ENCODE measurements at regions not wholly inside any gene's neighbourhood (a gene's known extent, or its start where the extent isn't known, plus 50 kb on each side); places are given as distances from the start of the nearest gene placed in this dataset.

DNA sequence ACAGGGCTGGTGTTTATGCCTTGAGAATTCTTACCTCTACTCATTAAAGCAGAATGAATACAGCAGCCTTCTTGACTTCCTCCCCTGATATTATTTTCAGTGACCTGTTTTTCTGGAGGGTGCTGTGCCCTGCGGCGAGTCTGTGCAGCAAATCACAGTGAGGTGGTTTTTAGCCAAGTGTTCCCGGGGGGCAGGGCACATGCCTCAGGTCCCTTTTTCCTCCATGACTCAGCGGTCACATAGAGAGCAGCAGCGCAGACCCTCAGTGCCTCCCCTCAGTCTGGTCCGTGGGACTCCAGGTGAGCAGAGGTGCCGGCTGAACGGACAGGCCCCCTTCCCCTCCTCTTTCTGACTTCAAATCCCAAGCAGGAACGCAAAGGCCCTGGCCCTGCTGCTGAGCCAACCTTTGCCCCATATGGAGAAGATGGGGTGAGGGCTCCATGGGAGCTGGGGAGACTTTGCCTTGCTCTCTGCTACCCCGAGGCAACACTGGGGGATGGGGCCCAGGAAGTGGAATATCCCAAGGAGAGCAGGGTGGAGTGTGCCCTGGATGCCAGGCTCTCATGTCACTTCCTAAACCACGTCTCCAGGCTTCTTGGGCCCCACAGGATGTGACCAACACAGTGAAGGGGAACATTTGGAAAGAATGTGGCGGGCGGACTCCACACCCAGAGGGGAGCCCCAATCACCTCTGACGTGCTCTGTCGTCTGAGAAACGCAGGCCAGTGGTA lies 90.0 kb downstream of the DHRS2 start:
- DNase-seq = no peak
- H4K20me1 ChIP-seq (ENCODE audit: control insufficient read depth, insufficient read depth, insufficient read length) = no peaks in the 10 kb centered on the region
- no peak overlapping the region for H3K14ac ChIP-seq (ENCODE audit: insufficient read depth, low read length)
- no peak overlapping the region for H4K8ac ChIP-seq (replicated peaks; ENCODE audit: insufficient read length, low read depth, low read length)
- H2BK15ac ChIP-seq (ENCODE audit: low read depth, low read length) = no peak overlapping the region
- no peak overlapping the region for H3K4me3 Mint-ChIP-seq
- no peaks in the 10 kb centered on the region for H3K4me1 Mint-ChIP-seq
- no peak overlapping the region for H2BK20ac ChIP-seq (ENCODE audit: low read depth, low read length, poor library complexity, severe bottlenecking)
- H3K79me1 ChIP-seq (ENCODE audit: insufficient read depth, low read depth, low read length, poor library complexity, severe bottlenecking) = no peaks in the 10 kb centered on the region
- H3K56ac ChIP-seq (ENCODE audit: insufficient read length, low read depth, low read length) = no peak overlapping the region
- H3T11ph ChIP-seq (ENCODE audit: low read length) = no peak overlapping the region
- H3K27me3 Mint-ChIP-seq (ENCODE audit: low read depth) = peaks cover 1% of the 10 kb centered on the region; the same call in 1 of the 2 replicates
- H3K4me2 ChIP-seq (ENCODE audit: insufficient read depth, insufficient read length, low read length) = no peak overlapping the region
- H3K27me3 ChIP-seq (ENCODE audit: insufficient read depth, low read length) = no peaks in the 10 kb centered on the region
- H3K18ac ChIP-seq (ENCODE audit: insufficient read length, low read depth, low read length) = no peak overlapping the region
- TF ChIP-seq, protein P1, sequence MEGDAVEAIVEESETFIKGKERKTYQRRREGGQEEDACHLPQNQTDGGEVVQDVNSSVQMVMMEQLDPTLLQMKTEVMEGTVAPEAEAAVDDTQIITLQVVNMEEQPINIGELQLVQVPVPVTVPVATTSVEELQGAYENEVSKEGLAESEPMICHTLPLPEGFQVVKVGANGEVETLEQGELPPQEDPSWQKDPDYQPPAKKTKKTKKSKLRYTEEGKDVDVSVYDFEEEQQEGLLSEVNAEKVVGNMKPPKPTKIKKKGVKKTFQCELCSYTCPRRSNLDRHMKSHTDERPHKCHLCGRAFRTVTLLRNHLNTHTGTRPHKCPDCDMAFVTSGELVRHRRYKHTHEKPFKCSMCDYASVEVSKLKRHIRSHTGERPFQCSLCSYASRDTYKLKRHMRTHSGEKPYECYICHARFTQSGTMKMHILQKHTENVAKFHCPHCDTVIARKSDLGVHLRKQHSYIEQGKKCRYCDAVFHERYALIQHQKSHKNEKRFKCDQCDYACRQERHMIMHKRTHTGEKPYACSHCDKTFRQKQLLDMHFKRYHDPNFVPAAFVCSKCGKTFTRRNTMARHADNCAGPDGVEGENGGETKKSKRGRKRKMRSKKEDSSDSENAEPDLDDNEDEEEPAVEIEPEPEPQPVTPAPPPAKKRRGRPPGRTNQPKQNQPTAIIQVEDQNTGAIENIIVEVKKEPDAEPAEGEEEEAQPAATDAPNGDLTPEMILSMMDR (conservative IDR thresholded peaks at IDR 0.05) = no peak
- no peak overlapping the region for H2BK12ac ChIP-seq (ENCODE audit: insufficient read length, low read depth, low read length)
- H3K9ac ChIP-seq (ENCODE audit: extremely low read depth, insufficient read length, low read length) = no peak overlapping the region
- no peak overlapping the region for H2BK120ac ChIP-seq (ENCODE audit: low read depth, low read length, poor library complexity, severe bottlenecking)
- H3K9me3 Mint-ChIP-seq = peaks cover 0 to 42% of the 10 kb centered on the region in 2 experiments; a peak in 2 of 5 replicates
- no peak overlapping the region for H3K23ac ChIP-seq (ENCODE audit: insufficient read length, low read depth, low read length)
- WGBS (ENCODE audit: extremely low coverage, insufficient read length, low lambda C conversion rate) = no CpG with 5 or more reads among the region's 16 CpGs
- H2BK5ac ChIP-seq (ENCODE audit: insufficient read length, low read length) = no peak overlapping the region
- no peak overlapping the region for H4K91ac ChIP-seq (ENCODE audit: insufficient read length, low read depth, low read length)
- no peaks in the 10 kb centered on the region for H3K4me1 ChIP-seq (ENCODE audit: insufficient read depth, low read length)
- H3K36me3 Mint-ChIP-seq (ENCODE audit: insufficient read depth in 1 of 3, low read depth in 3 of 3) = peaks cover 0 to 4% (median 0%) of the 10 kb centered on the region in 3 experiments; a peak in 1 of 7 replicates
- no peak overlapping the region for H3K27ac Mint-ChIP-seq
- H2AK5ac ChIP-seq (ENCODE audit: insufficient read length, low read length) = no peak overlapping the region
- no peak overlapping the region for H3K27ac ChIP-seq (ENCODE audit: insufficient read length, low read depth, low read length)
- no peaks in the 10 kb centered on the region for H3K23me2 ChIP-seq (ENCODE audit: insufficient read length, low read depth, low read length, poor library complexity, severe bottlenecking)
- no peaks in the 10 kb centered on the region for H3K9me3 ChIP-seq (ENCODE audit: control insufficient read depth, low read depth, low read length)
- no peaks in the 10 kb centered on the region for H3K79me2 ChIP-seq (ENCODE audit: insufficient read depth, low read length)
- no peak overlapping the region for H4K5ac ChIP-seq (ENCODE audit: insufficient read length, low read depth, low read length)
- H3K4ac ChIP-seq (ENCODE audit: low read depth, low read length) = no peak overlapping the region
- no peak overlapping the region for H2AFZ ChIP-seq (ENCODE audit: low read length)
